KG1 (cell line): ENCODE measurements at regions not wholly inside any gene's neighbourhood (a gene's known extent, or its start where the extent isn't known, plus 50 kb on each side); places are given as distances from the start of the nearest gene placed in this dataset.
"Not testable (repeated sequence)": the region's sequence is repeated elsewhere in the genome, so short reads cannot be mapped to it uniquely, and the experiment has no call there.

ENCODE experiments used
- DNase-seq: peaks from one replicate; lab custom pipeline; 2025; lab: John Stamatoyannopoulos, UW

GRCh38 chr1:102661481-102661880, 446.8 kb downstream of the COL11A1 start:
- no peak for DNase-seq

- not testable (repeated sequence) for DNase-seq
Measured at GRCh38 chr1:102659876-102660483, 448.3 kb downstream of the COL11A1 start.

- DNase-seq: no peak
Measured at GRCh38 chr1:102655034-102655433, 453.3 kb downstream of the COL11A1 start.

GRCh38 chr1:102640872-102641271, 467.4 kb downstream of the COL11A1 start:
- no peak for DNase-seq

GRCh38 chr1:102640312-102640711, 468.0 kb downstream of the COL11A1 start:
- DNase-seq: no peak

- no peak for DNase-seq
Measured at GRCh38 chr1:102631691-102632090, 476.6 kb downstream of the COL11A1 start.

- no peak for DNase-seq
Measured at GRCh38 chr1:102630041-102630440, 478.3 kb downstream of the COL11A1 start.

GRCh38 chr1:102628109-102628613, 480.2 kb downstream of the COL11A1 start:
- no peak for DNase-seq

GRCh38 chr1:102627145-102627544, 481.2 kb downstream of the COL11A1 start:
- no peak for DNase-seq

GRCh38 chr1:102615896-102616295, 492.4 kb downstream of the COL11A1 start:
- DNase-seq: no peak

- no peak for DNase-seq
Measured at GRCh38 chr1:102595106-102595505, 513.2 kb downstream of the COL11A1 start.

- DNase-seq: no peak
Measured at GRCh38 chr1:102593276-102593675, 515.0 kb downstream of the COL11A1 start.

GRCh38 chr1:102588536-102588935, 519.8 kb downstream of the COL11A1 start:
- peak; percentile 7 for DNase-seq

GRCh38 chr1:102586022-102586421, 522.3 kb downstream of the COL11A1 start:
- no peak for DNase-seq

- DNase-seq: no peak
Measured at GRCh38 chr1:102580806-102581205, 527.5 kb downstream of the COL11A1 start.

GRCh38 chr1:102578804-102579203, 529.5 kb downstream of the COL11A1 start:
- DNase-seq: no peak

GRCh38 chr1:102572637-102573036, 535.7 kb downstream of the COL11A1 start:
- DNase-seq: no peak

- DNase-seq: no peak
Measured at GRCh38 chr1:102566182-102566581, 542.1 kb downstream of the COL11A1 start.

- no peak for DNase-seq
Measured at GRCh38 chr1:102562380-102562779, 545.9 kb downstream of the COL11A1 start.

GRCh38 chr1:102550729-102551384, 554.1 kb upstream of the OLFM3 start:
- DNase-seq: peak; percentile 6

- no peak for DNase-seq
Measured at GRCh38 chr1:102546251-102546650, 549.5 kb upstream of the OLFM3 start.

GRCh38 chr1:102535829-102536505, 539.2 kb upstream of the OLFM3 start:
- no peak for DNase-seq

GRCh38 chr1:102531036-102531435, 534.3 kb upstream of the OLFM3 start:
- no peak for DNase-seq
